ENCODE measurements at regions not wholly inside any gene's neighbourhood (a gene's known extent, or its start where the extent isn't known, plus 50 kb on each side); places are given as distances from the start of the nearest gene placed in this dataset.

DNA sequence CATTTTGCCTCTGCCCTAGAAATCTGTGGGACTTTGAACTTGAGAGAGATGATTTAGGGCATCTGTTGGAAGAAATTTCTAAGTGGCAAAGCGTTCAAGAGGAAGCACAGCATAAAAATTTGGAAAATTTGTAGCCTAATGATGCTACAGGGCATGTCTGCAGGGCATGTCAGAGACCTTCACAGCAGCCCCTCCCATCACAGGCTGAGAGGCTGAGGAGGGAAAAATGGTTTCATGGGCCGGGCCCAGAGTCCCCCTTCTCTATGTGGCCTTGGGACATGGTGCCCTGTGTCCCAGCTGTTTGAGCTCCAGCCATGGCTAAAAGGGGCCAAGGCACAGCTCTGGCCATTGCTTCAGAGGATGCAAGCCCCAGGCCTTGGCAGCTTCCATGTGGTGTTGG, 203.0 kb downstream of the STK31 start:
- no peak for ATAC-seq
- Histone ChIP-seq H3K9me3 (no peaks in the 10 kb centered on the region), H3K4me3 (no peak overlapping the region), H3K27me3 (no peaks in the 10 kb centered on the region), H3K36me3 (no peaks in the 10 kb centered on the region), H3K27ac (no peak overlapping the region), H3K4me1 (no peaks in the 10 kb centered on the region)
- no peak for DNase-seq
- intact Hi-C loops (cut with DNase I), result no loop called here
- WGBS (ENCODE audit: insufficient coverage, low coverage, low lambda C conversion rate, missing lambda C conversion rate), result 56% methylated on average over 2 of the region's 2 CpGs
- TF ChIP-seq, protein P1, sequence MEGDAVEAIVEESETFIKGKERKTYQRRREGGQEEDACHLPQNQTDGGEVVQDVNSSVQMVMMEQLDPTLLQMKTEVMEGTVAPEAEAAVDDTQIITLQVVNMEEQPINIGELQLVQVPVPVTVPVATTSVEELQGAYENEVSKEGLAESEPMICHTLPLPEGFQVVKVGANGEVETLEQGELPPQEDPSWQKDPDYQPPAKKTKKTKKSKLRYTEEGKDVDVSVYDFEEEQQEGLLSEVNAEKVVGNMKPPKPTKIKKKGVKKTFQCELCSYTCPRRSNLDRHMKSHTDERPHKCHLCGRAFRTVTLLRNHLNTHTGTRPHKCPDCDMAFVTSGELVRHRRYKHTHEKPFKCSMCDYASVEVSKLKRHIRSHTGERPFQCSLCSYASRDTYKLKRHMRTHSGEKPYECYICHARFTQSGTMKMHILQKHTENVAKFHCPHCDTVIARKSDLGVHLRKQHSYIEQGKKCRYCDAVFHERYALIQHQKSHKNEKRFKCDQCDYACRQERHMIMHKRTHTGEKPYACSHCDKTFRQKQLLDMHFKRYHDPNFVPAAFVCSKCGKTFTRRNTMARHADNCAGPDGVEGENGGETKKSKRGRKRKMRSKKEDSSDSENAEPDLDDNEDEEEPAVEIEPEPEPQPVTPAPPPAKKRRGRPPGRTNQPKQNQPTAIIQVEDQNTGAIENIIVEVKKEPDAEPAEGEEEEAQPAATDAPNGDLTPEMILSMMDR (IDR thresholded peaks at IDR 0.05), result no peak
- no peak for TF ChIP-seq POLR2A (IDR thresholded peaks at IDR 0.05)

DNA sequence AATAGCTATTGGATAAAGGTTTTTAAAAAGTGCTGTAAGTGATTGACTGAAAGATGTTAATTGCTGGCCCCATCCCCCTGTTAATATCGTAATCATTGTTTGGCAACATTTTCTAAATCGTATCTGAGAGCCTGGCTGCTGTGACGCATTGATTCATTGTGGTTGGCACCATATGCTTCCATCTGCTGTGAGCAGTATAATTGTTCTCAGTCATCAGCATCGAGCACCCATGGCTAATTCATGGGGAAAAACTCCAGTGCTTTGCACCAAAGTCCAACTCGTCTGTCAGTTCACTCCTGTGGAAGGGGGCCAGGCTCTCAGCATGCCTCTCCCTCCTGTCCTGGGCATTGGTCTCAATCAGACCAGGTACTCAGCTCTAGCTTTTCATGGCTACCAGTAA, 205.2 kb downstream of the STK31 start:
- no peak for ATAC-seq
- 46% methylated on average over 3 of the region's 5 CpGs for WGBS (ENCODE audit: insufficient coverage, low coverage, low lambda C conversion rate, missing lambda C conversion rate)
- DNase-seq, result no peak

DNA sequence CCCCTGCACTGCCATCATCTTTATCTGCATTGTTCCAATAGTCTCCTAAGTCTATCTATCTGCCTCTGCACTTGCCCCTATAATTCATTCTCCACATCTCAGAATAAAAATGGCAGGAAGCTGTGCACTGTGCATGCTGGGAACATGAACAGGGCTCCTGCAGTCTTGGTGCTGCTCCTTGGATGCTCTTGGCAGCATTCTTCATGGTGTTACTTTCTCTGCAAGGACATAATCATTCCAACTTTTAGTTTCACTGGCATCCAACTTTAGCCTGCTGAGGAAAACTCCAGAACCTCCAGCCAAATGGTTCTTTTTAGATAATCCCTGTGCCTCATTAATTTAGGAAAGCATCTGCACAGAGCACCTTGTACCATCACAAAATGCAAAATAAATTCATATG, 208.3 kb downstream of the STK31 start:
- Histone ChIP-seq H3K36me3 (no peaks in the 10 kb centered on the region), H3K9me3 (no peaks in the 10 kb centered on the region), H3K4me1 (no peaks in the 10 kb centered on the region), H3K27ac (no peak overlapping the region), H3K27me3 (no peaks in the 10 kb centered on the region), H3K4me3 (no peak overlapping the region)
- no peak for TF ChIP-seq POLR2A (IDR thresholded peaks at IDR 0.05)
- TF ChIP-seq, protein P1 (IDR thresholded peaks at IDR 0.05), result no peak
- intact Hi-C loops (cut with DNase I), result no loop called here
- DNase-seq (no peak), ATAC-seq (no peak)

More for the DNA sequence above, 205.2 kb downstream of the STK31 start:
- Histone ChIP-seq H3K4me1 (no peaks in the 10 kb centered on the region), H3K27me3 (no peaks in the 10 kb centered on the region), H3K27ac (no peak overlapping the region), H3K4me3 (no peak overlapping the region), H3K36me3 (no peaks in the 10 kb centered on the region), H3K9me3 (no peaks in the 10 kb centered on the region)
- intact Hi-C loops (cut with DNase I), result no loop called here
- no peak for TF ChIP-seq POLR2A (IDR thresholded peaks at IDR 0.05)
- TF ChIP-seq, protein P1 (IDR thresholded peaks at IDR 0.05), result no peak

DNA sequence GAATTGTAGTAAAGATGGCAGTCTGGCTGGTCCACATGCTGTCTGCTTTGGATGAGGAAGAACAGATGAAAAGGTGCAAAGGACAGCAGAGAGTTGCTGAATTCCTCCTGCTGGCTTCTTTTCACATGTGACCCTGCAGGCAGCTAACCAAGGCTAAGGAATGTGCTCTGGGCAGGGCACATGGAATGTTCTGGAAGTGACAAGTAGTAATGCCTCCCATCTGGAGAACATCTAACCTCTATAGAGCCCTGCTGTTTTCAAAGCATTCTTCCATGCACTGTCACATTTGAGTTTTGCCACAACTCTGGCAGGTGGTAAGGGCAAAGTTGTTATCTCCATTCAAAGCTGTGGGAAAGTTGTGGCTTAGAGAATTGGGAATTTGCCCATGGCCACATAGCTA, 208.8 kb downstream of the STK31 start:
- no peak for DNase-seq
- intact Hi-C loops (cut with DNase I), result no loop called here
- H3K27ac ChIP-seq, result no peak overlapping the region
- TF ChIP-seq, protein P1 (IDR thresholded peaks at IDR 0.05), result no peak
- no peak for TF ChIP-seq POLR2A (IDR thresholded peaks at IDR 0.05)
- H3K4me3 ChIP-seq, result no peak overlapping the region
- no peaks in the 10 kb centered on the region for H3K36me3 ChIP-seq
- no peaks in the 10 kb centered on the region for H3K9me3 ChIP-seq
- no peak for ATAC-seq
- no peaks in the 10 kb centered on the region for H3K4me1 ChIP-seq
- no peaks in the 10 kb centered on the region for H3K27me3 ChIP-seq

DNA sequence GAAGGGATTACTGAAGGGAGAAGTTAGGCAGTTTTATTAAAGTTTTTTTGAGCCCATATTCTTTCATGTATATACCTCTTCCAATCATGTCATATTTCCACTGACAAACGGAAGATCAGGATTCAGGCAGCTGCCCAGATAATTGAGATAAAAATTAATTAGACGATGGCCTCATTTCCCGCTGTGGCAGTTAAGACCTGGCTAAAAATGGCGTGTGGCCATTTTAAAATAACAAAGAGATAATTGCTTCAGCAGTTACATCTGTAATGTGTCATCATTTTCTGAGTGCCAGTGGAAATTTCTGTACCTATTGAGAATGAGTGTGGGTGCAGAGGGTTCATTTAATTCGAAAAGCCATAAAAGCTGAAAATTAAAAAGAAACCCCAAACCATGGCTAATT, 215.1 kb downstream of the STK31 start:
- Histone ChIP-seq H3K4me3 (no peak overlapping the region), H3K27ac (no peak overlapping the region), H3K27me3 (no peaks in the 10 kb centered on the region), H3K36me3 (no peaks in the 10 kb centered on the region), H3K4me1 (no peaks in the 10 kb centered on the region), H3K9me3 (no peaks in the 10 kb centered on the region)
- ATAC-seq (no peak), DNase-seq (no peak)
- 60% methylated on average over 5 of the region's 5 CpGs for WGBS (ENCODE audit: insufficient coverage, low coverage, low lambda C conversion rate, missing lambda C conversion rate)
- intact Hi-C loops (cut with DNase I), result no loop called here
- TF ChIP-seq, protein P1 (IDR thresholded peaks at IDR 0.05), result no peak
- TF ChIP-seq POLR2A (IDR thresholded peaks at IDR 0.05), result no peak
